TTC549 (cell line): ENCODE measurements at regions not wholly inside any gene's neighbourhood (a gene's known extent, or its start where the extent isn't known, plus 50 kb on each side); places are given as distances from the start of the nearest gene placed in this dataset.

Experiments
- FAIRE-seq: peaks from 2 replicates; lab custom pipeline; 2012; peaks lifted over from hg19 to GRCh38; lab: Jason Lieb, UNC

- no peak for FAIRE-seq
Measured at GRCh38 chr2:157191186-157191585, 66.3 kb upstream of the GALNT5 start.

- FAIRE-seq: no peak
Measured at GRCh38 chr2:157192445-157193423, 64.8 kb upstream of the GALNT5 start.

- FAIRE-seq: no peak
Measured at GRCh38 chr2:157193461-157193860, 64.0 kb upstream of the GALNT5 start.

- FAIRE-seq: peak; percentile 78
Measured at GRCh38 chr2:157194097-157194688, 63.3 kb upstream of the GALNT5 start.

- no peak for FAIRE-seq
Measured at GRCh38 chr2:157194844-157195243, 62.7 kb upstream of the GALNT5 start.

GRCh38 chr2:157196956-157197355, 60.5 kb upstream of the GALNT5 start:
- FAIRE-seq: no peak

- FAIRE-seq: no peak
Measured at GRCh38 chr2:157197848-157198247, 59.7 kb upstream of the GALNT5 start.

GRCh38 chr2:157203651-157204050, 53.9 kb upstream of the GALNT5 start:
- FAIRE-seq: no peak

- no peak for FAIRE-seq
Measured at GRCh38 chr2:157204401-157204800, 53.1 kb upstream of the GALNT5 start.

GRCh38 chr2:157206916-157207315, 50.6 kb upstream of the GALNT5 start:
- no peak for FAIRE-seq
